ENCODE measurements at regions not wholly inside any gene's neighbourhood (a gene's known extent, or its start where the extent isn't known, plus 50 kb on each side); places are given as distances from the start of the nearest gene placed in this dataset.

DNA sequence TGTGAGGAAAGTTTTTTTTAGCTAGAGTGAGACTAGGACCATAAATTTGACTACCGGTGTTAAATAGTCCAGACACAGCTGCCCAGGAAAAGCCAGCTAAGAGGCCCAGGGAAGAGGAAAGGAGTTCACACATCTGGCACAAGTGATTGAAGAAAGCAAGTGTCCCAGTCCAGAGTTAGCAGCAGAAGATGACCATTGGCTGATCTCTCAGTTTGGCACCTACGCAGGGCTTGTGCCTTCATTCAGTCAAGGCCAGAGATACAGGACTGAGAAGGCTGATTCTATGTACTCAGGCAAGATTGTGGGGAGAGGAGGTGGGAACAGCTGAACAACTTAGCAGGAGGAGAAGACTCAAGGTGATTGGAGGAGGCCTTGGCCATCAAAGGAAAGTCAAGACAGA lies 575.0 kb upstream of the KLF12 start:
- Histone ChIP-seq H3K27ac (no peak overlapping the region), H3K4me1 (no peaks in the 10 kb centered on the region), H3K27me3 (no peaks in the 10 kb centered on the region), H3K9me3 (no peaks in the 10 kb centered on the region), H3K36me3 (no peaks in the 10 kb centered on the region), H3K4me3 (no peak overlapping the region)
- TF ChIP-seq, protein P1, sequence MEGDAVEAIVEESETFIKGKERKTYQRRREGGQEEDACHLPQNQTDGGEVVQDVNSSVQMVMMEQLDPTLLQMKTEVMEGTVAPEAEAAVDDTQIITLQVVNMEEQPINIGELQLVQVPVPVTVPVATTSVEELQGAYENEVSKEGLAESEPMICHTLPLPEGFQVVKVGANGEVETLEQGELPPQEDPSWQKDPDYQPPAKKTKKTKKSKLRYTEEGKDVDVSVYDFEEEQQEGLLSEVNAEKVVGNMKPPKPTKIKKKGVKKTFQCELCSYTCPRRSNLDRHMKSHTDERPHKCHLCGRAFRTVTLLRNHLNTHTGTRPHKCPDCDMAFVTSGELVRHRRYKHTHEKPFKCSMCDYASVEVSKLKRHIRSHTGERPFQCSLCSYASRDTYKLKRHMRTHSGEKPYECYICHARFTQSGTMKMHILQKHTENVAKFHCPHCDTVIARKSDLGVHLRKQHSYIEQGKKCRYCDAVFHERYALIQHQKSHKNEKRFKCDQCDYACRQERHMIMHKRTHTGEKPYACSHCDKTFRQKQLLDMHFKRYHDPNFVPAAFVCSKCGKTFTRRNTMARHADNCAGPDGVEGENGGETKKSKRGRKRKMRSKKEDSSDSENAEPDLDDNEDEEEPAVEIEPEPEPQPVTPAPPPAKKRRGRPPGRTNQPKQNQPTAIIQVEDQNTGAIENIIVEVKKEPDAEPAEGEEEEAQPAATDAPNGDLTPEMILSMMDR (IDR thresholded peaks at IDR 0.05), result no peak
- DNase-seq (ENCODE audit: low spot score), result no peak

DNA sequence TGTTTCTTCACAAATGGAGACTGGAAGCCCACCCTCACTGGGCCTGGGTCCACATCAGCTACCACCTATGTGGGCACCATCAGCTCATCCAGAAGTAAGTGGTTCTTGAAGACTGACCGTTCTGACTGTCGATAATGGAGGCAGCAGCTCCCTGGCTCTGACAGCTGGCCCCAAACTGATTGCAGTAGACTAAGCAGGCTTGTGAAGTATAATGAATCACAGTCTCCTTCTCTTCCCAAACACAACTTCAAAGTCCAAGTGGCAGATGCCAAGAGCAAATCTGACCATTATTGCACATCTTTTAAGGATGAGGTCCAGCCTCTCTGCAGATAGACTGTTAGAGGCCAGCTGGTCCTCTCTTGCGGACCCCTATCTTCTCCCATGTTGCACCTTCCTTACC lies 574.4 kb upstream of the KLF12 start:
- H3K27ac ChIP-seq, result no peak overlapping the region
- DNase-seq (ENCODE audit: low spot score), result no peak
- H3K4me1 ChIP-seq, result no peaks in the 10 kb centered on the region
- H3K27me3 ChIP-seq, result no peaks in the 10 kb centered on the region
- H3K36me3 ChIP-seq, result no peaks in the 10 kb centered on the region
- TF ChIP-seq, protein P1 (IDR thresholded peaks at IDR 0.05), result no peak
- no peak overlapping the region for H3K4me3 ChIP-seq
- H3K9me3 ChIP-seq, result no peaks in the 10 kb centered on the region

DNA sequence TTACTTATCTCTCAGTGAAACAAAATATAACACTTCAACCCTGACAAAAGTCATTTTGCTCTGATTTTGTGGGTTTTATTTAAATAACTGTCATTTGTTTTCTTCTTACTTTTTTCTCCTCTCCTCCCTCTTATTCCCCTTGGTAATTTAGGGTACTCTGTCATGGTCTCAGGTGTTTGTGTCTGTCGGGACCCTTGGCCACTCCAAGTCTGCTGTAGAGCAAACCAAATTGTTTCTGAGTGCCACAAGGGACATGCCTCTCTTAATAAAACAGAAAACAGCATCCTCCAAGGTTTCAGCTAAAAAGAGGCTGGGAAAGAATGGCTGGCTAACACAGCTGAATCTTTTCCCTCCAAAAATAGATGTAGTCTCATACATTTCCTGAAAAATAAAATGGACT lies 573.1 kb upstream of the KLF12 start:
- no peaks in the 10 kb centered on the region for H3K4me1 ChIP-seq
- H3K27ac ChIP-seq, result no peak overlapping the region
- no peaks in the 10 kb centered on the region for H3K27me3 ChIP-seq
- H3K9me3 ChIP-seq, result no peaks in the 10 kb centered on the region
- TF ChIP-seq, protein P1 (IDR thresholded peaks at IDR 0.05), result no peak
- H3K4me3 ChIP-seq, result no peak overlapping the region
- no peak for DNase-seq (ENCODE audit: low spot score)
- H3K36me3 ChIP-seq, result no peaks in the 10 kb centered on the region

DNA sequence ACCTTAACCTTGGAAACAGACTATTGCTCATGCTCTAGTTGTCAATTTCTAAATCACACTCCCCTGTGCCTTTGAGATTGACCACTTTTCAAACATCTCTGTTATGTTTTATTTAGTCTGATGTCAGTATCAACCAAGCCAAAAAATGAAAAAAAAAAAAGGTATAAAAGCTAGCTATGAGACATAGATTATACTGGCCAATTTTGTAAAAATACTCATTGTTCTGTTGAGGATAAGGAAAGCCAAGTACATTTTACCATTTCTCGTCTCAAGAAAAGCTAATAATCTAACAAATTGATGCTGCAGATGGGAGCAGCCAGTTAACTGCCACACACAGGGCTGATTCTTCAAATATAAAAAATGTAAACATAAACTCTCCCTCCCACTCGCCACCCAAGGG lies 572.6 kb upstream of the KLF12 start:
- H3K9me3 ChIP-seq, result no peaks in the 10 kb centered on the region
- no peaks in the 10 kb centered on the region for H3K36me3 ChIP-seq
- H3K27ac ChIP-seq, result no peak overlapping the region
- no peak overlapping the region for H3K4me3 ChIP-seq
- no peak for DNase-seq (ENCODE audit: low spot score)
- TF ChIP-seq, protein P1 (IDR thresholded peaks at IDR 0.05), result no peak
- no peaks in the 10 kb centered on the region for H3K27me3 ChIP-seq
- H3K4me1 ChIP-seq, result no peaks in the 10 kb centered on the region

DNA sequence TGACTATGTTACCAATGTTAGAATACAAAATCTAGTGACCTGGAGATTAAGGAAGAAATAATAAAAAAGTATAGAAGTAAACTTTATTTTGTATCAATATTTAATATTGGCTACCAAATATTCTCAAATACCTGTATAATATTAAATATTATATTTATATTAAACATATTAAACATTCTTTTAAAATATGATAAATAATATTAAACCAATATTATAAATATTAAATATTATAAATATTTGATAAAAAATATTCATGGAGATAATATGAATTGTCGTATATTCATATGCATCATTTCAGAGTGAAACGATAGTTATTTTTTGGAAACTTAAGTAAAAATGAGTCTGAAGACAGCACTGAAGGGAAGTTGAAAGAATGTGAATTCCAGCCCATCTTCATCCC lies 571.2 kb upstream of the KLF12 start:
- no peaks in the 10 kb centered on the region for H3K4me1 ChIP-seq

DNA sequence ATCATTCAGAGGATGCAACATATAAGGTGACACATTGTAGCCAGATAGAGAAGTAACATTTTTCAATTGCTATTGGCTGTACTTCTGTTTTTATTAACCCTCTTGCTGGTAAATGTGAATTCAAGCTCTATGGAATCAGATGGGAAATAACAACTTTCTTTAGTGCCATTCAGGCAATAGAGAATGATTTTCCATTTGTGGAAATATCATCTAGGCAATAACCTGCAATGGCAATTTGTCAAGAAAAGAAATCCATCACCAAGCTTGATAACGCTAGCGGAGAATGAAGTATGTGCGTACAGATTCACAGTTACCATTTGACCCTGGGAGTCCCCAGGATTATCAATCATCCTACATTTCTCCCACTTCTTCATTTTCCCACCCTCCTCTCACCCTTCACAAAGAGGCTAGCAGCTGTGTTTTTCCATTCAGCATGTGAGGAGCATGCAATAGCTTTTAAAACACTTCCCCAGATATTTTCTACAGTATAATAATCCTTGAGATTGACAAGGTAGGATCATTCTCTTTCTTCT lies 569.7 kb upstream of the KLF12 start:
- no peak for DNase-seq (ENCODE audit: low spot score)
- Histone ChIP-seq H3K4me3 (no peak overlapping the region), H3K9me3 (no peaks in the 10 kb centered on the region), H3K4me1 (no peaks in the 10 kb centered on the region), H3K36me3 (no peaks in the 10 kb centered on the region), H3K27ac (no peak overlapping the region), H3K27me3 (no peaks in the 10 kb centered on the region)
- TF ChIP-seq, protein P1 (IDR thresholded peaks at IDR 0.05), result no peak

More for the DNA sequence above, 571.2 kb upstream of the KLF12 start:
- Histone ChIP-seq H3K4me3 (no peak overlapping the region), H3K9me3 (no peaks in the 10 kb centered on the region), H3K36me3 (no peaks in the 10 kb centered on the region), H3K27ac (no peak overlapping the region), H3K27me3 (no peaks in the 10 kb centered on the region)
- DNase-seq (ENCODE audit: low spot score), result no peak
- TF ChIP-seq, protein P1 (IDR thresholded peaks at IDR 0.05), result no peak
